Progenitor cell of endocrine pancreas (in vitro differentiated cells): ENCODE measurements at regions not wholly inside any gene's neighbourhood (a gene's known extent, or its start where the extent isn't known, plus 50 kb on each side); places are given as distances from the start of the nearest gene placed in this dataset.

Experiments used
- DNase-seq: peaks from one replicate; pipeline ENCODE4 v3.0.0; 2021; ENCODE audit warnings: low spot score; ENCODE audit not compliant: unreplicated experiment
- H3K27ac Mint-ChIP-seq: 2 replicates; pipeline ENCODE4 v1.8.0; 2021; ENCODE audit warnings: mild to moderate bottlenecking, moderate library complexity, mixed read lengths
- H3K27me3 Mint-ChIP-seq: 2 replicates; pipeline ENCODE4 v1.8.0; 2021; ENCODE audit warnings: mixed read lengths
- H3K36me3 Mint-ChIP-seq: 2 replicates; pipeline ENCODE4 v1.8.0; 2022; ENCODE audit warnings: mixed read lengths; ENCODE audit not compliant: insufficient read depth
- H3K4me1 Mint-ChIP-seq: 2 replicates; pipeline ENCODE4 v1.8.0; 2021; ENCODE audit warnings: low read depth, mixed read lengths
- H3K4me3 Mint-ChIP-seq: 2 replicates; pipeline ENCODE4 v1.8.0; 2021; ENCODE audit warnings: low read depth, mild to moderate bottlenecking, moderate library complexity, mixed read lengths
- H3K9me3 Mint-ChIP-seq: 2 replicates; pipeline ENCODE4 v1.8.0; 2021; ENCODE audit warnings: low read depth, mixed read lengths
- TF ChIP-seq, protein P1 (sequence below): fragments of 200-600 bp; sonication (generic); IDR thresholded peaks from one replicate; pipeline ENCODE4 v1.5.0; 2021; ENCODE audit warnings: antibody characterized with exemption, mild to moderate bottlenecking; ENCODE audit not compliant: unreplicated experiment

DNA sequence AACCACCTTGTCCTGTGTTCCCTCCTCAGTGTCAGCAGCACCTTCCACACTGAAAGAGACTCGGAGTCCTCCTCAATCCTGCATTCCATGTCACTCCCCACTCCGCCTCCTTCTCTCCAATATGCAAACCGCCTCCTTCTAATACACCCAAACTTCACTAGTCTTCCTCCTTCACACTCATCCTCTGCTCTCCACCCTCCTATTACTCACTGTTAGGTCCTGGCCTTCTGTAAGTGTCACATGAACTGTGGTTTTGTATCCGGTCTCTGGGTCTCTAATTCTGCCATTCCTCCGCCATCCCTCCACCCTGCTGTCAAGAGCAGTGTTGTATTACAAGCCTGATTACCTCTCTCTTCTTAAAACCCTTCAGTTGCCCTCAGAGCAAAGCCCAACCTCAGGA, 200.5 kb upstream of the CDYL start:
- no peak overlapping the region for H3K4me3 Mint-ChIP-seq

DNA sequence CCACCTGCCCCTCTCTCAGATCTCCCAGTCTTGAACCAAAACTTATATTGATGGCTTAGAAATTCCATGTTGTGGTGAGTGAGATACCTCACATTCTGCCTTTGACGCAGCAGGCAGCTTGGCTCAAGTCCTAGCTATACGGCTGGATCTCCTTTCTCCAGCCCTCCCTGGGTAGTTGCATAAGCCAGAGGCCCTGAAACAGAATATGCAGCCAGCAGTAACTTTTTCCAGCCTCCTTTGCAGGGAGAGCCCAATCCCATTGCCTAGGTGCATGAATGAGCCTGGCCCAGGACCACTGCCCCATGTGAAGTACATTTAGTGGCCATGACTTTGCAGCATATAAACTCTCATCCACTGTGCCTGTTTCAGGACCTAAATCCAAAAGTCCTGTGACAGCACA, 202.2 kb upstream of the CDYL start:
- no peak overlapping the region for H3K27ac Mint-ChIP-seq
- H3K27me3 Mint-ChIP-seq = no peaks in the 10 kb centered on the region
- H3K36me3 Mint-ChIP-seq = no peaks in the 10 kb centered on the region
- no peak overlapping the region for H3K4me3 Mint-ChIP-seq
- DNase-seq = no peak
- TF ChIP-seq, protein P1, sequence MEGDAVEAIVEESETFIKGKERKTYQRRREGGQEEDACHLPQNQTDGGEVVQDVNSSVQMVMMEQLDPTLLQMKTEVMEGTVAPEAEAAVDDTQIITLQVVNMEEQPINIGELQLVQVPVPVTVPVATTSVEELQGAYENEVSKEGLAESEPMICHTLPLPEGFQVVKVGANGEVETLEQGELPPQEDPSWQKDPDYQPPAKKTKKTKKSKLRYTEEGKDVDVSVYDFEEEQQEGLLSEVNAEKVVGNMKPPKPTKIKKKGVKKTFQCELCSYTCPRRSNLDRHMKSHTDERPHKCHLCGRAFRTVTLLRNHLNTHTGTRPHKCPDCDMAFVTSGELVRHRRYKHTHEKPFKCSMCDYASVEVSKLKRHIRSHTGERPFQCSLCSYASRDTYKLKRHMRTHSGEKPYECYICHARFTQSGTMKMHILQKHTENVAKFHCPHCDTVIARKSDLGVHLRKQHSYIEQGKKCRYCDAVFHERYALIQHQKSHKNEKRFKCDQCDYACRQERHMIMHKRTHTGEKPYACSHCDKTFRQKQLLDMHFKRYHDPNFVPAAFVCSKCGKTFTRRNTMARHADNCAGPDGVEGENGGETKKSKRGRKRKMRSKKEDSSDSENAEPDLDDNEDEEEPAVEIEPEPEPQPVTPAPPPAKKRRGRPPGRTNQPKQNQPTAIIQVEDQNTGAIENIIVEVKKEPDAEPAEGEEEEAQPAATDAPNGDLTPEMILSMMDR = no peak
- H3K4me1 Mint-ChIP-seq = no peaks in the 10 kb centered on the region
- H3K9me3 Mint-ChIP-seq = peaks cover 13% of the 10 kb centered on the region

More for the DNA sequence above, 200.5 kb upstream of the CDYL start:
- no peaks in the 10 kb centered on the region for H3K27me3 Mint-ChIP-seq
- TF ChIP-seq, protein P1 = no peak
- H3K4me1 Mint-ChIP-seq = no peaks in the 10 kb centered on the region
- peaks cover 9% of the 10 kb centered on the region for H3K9me3 Mint-ChIP-seq
- no peak for DNase-seq
- H3K36me3 Mint-ChIP-seq = no peaks in the 10 kb centered on the region
- no peak overlapping the region for H3K27ac Mint-ChIP-seq

DNA sequence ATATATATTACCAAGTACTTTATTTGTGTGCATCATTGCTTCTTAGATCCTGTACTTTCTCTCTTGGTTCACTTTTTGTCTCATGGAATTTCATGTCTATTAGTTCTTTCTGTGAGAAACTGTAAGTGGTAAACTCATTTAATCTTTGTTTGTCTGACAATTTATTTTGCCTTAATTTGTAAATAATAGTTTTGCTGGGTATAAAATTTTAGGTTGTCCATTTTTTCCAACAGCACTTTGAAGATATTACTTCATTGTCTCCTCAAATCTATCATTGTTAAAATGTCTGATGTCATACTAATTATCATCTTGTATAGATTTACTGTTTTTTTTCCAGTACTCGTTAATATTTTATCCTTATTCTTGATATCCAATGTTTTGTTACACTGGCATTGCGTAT, 205.2 kb upstream of the CDYL start:
- H3K27me3 Mint-ChIP-seq = peaks cover 3% of the 10 kb centered on the region
- peaks cover 13% of the 10 kb centered on the region for H3K9me3 Mint-ChIP-seq
- TF ChIP-seq, protein P1 = no peak
- H3K4me3 Mint-ChIP-seq = no peak overlapping the region
- DNase-seq = no peak
- no peak overlapping the region for H3K27ac Mint-ChIP-seq
- H3K4me1 Mint-ChIP-seq = no peaks in the 10 kb centered on the region
- no peaks in the 10 kb centered on the region for H3K36me3 Mint-ChIP-seq

DNA sequence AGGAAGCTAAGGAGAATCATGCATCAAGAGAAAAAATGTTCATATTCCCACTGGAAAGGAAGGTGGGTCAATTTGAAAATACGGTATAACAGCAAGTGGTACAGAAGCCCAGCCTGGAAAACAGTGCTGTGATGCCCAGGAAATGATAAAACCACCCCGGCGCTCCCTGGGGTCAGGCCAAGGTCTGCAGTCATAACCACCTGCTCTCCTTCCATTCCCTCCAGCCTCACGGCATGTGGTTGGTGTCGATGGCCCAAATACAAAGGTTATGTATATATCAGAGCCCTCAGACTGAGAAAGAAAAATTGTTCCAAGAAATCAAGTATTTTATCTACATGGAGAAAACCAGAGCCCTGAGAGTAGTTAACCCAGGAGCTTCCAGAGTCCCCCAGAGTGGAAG, 208.1 kb upstream of the CDYL start:
- TF ChIP-seq, protein P1 = no peak
- Mint-ChIP-seq H3K36me3 (no peaks in the 10 kb centered on the region), H3K27me3 (peaks cover 3% of the 10 kb centered on the region), H3K4me3 (no peak overlapping the region), H3K4me1 (no peaks in the 10 kb centered on the region), H3K27ac (no peak overlapping the region), H3K9me3 (peaks cover 13% of the 10 kb centered on the region)
- no peak for DNase-seq

DNA sequence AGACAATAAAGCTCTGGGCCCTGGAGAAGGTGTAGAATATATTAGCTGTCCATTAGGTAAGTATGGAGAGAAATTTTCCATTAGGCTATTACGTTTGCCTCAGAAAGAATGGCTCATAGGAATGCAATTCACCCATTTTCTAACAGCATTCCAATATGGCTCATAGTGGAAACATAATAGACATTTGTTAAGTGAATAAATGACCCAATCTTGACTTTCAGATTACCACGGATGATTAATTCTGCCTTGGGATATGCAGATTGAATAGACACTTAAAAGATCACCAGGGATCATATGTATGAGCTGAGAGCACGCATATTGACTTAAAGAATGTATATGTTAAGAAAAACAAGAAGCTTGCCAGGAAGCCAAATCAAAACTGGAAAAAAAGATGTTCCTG, 209.1 kb upstream of the CDYL start:
- TF ChIP-seq, protein P1 = no peak
- Mint-ChIP-seq H3K36me3 (no peaks in the 10 kb centered on the region), H3K4me3 (no peak overlapping the region), H3K27ac (no peak overlapping the region), H3K4me1 (no peaks in the 10 kb centered on the region), H3K27me3 (peaks cover 5% of the 10 kb centered on the region), H3K9me3 (peaks cover 13% of the 10 kb centered on the region)
- DNase-seq = no peak
